H1 (cell line): ENCODE measurements at regions not wholly inside any gene's neighbourhood (a gene's known extent, or its start where the extent isn't known, plus 50 kb on each side); places are given as distances from the start of the nearest gene placed in this dataset.

Experiments
- ATF2 ChIP-seq: IDR thresholded peaks from 2 replicates; pipeline ENCODE4 v1.6.1; 2012; ENCODE audit warnings: low read length, inconsistent platforms
- CHD7 ChIP-seq: fragments of 300-600 bp; sonication (generic); IDR thresholded peaks from 2 replicates; pipeline ENCODE4 v1.7.1; 2012; ENCODE audit warnings: low read length, moderate library complexity, mild to moderate bottlenecking, inconsistent platforms; ENCODE audit not compliant: insufficient replicate concordance
- JUND ChIP-seq: IDR thresholded peaks from 2 replicates; pipeline ENCODE4 v1.6.1; 2011; ENCODE audit warnings: mild to moderate bottlenecking, improper control_type of control experiment, low read length
- RAD21 ChIP-seq, 2 experiments: IDR thresholded peaks in 1 of 2; conservative IDR thresholded peaks in 1 of 2; 2 replicates each; pipeline ENCODE4 v1.6.1; 2011; ENCODE audit warnings: low read depth in 2 of 2, low read length in 2 of 2, improper control_type of control experiment in 1 of 2, inconsistent platforms in 1 of 2, mild to moderate bottlenecking in 1 of 2, moderate library complexity in 1 of 2

GRCh38 chr5:125835293-125836172 is 587.7 kb upstream of the GRAMD2B start (continued):
- TF ChIP-seq CHD7 = no peak
- TF ChIP-seq JUND = no peak
- TF ChIP-seq RAD21 (IDR thresholded peaks at IDR 0.05 in 1 of 2, conservative IDR thresholded peaks at IDR 0.05 in 1 of 2; ENCODE audit: low read depth in 2 of 2, low read length in 2 of 2) = peak; percentile 82 to 85
- TF ChIP-seq ATF2 = no peak
